Activated effector memory CD4-positive, alpha-beta T cell treated with Interleukin-2 at 50 U/mL for 16 hours (primary cell): ENCODE measurements at regions not wholly inside any gene's neighbourhood (a gene's known extent, or its start where the extent isn't known, plus 50 kb on each side); places are given as distances from the start of the nearest gene placed in this dataset.
"Not testable (repeated sequence)": the region's sequence is repeated elsewhere in the genome, so short reads cannot be mapped to it uniquely, and the experiment has no call there.

ENCODE experiments used
- DNase-seq: peaks from one replicate; pipeline ENCODE4 v3.0.0-alpha.2; 2020

- no peak for DNase-seq
Observed at GRCh38 chr6:160804639-160805038, 102.6 kb downstream of the PLG start.

GRCh38 chr6:160808263-160808662 is 106.2 kb downstream of the PLG start:
- no peak for DNase-seq

DNA sequence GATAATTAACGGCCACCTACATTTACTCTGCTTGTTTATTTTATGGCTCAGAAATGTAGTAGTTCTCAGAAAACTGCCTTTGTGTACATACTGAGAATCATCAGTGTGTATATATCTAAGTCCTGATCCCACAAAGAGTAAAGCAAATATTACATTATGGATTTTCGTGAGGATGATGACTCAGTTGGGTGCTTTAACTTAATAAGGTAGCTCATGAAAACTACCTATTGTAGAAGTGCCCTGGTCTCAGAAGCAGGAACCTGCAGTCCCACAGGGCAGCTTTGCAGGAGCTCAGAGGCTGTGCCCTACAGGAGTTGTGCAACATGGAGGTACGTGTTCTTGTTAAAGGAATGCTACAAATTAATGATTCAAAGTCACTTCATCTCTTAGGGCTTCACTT is 108.2 kb downstream of the PLG start:
- no peak for DNase-seq

GRCh38 chr6:160812097-160812496 is 110.1 kb downstream of the PLG start:
- DNase-seq, result no peak

DNA sequence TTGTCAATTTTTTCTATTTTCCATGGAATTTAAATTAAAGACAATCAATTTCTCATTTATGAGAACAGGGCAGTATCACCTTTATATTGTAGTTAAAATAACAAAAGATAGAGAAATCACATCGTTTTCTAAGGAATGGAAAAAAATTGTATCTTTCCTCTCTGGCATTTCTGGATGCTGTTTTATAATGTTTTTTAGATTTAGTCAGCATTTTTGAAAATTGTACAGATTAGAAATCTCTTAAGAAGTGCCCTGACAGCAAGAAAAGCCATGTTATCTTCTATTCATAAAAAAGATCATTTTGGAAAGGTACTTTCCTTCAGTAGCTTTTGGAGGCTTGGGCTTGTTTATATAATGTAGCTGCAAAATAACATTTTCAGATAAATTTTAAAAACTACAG is 116.9 kb downstream of the PLG start:
- DNase-seq, result no peak

- DNase-seq, result not testable (repeated sequence)
Observed at GRCh38 chr6:160820661-160821060, 118.6 kb downstream of the PLG start.

- no peak for DNase-seq
Observed at GRCh38 chr6:160831739-160832138, 129.7 kb downstream of the PLG start.

- DNase-seq, result no peak
Observed at GRCh38 chr6:160832422-160832821, 130.4 kb downstream of the PLG start.

GRCh38 chr6:160837146-160837545 is 135.1 kb downstream of the PLG start:
- DNase-seq, result no peak

- no peak for DNase-seq
Observed at GRCh38 chr6:160851031-160851430, 140.5 kb upstream of the MAP3K4 start.

GRCh38 chr6:160853946-160854345 is 137.6 kb upstream of the MAP3K4 start:
- no peak for DNase-seq

DNA sequence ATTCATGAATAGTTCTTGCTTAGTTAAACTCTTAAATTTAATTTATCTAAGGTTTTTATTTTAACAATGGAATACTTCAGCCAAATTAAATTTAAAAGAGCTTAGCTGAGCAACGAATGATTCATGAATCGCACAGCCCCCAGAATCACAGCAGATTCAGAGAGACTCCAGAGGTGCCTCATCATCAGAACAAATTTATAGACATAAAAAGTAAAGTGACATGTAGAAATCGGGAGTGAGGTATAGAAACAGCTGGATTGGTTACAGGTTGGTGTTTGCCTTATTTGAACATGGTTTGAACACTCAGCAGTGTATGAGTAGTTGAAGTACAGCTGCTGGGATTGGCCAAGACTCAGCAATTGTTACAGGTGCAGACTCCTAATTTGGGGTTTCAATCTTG is 132.7 kb upstream of the MAP3K4 start:
- DNase-seq, result no peak

DNA sequence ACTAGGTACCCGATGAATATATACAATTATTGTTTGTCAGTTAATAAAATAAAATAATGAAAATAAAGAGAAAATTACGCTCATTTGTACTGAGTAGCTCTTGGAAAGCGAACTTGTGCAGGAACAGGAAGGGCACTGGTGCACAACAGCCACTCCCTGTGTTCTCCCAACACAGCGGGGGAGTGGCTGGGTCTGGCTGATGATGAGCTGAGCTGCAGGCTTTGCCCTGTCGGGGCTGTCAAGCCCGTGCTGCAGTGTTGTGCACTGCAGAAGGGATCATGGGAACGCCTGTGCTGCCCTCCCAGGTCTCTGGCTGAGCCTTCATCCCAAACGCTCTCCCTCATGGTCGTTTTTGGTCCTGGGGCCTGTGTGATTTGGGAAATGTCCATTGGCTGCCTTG is 131.7 kb upstream of the MAP3K4 start:
- DNase-seq, result no peak

GRCh38 chr6:160861824-160862223 is 129.7 kb upstream of the MAP3K4 start:
- no peak for DNase-seq

DNA sequence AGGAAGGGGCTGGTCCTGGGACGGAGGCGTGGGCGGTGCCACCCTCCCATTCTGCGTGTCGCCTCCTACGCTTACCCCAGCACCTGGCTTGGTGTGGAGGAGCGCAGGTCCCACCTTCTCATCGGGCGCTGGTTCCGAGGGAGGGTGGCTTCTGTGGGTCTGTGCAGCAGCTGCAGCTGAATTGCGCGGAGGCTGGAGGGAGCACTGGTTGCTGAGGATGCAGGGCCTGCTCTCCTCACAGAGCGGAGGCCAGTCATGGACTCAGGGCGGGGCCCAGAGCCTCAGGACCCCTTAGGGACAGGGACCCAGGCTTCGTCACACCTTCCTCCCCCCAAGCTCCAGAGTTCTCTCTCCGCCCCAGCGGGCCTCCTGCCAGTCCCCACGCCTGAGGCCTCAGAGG is 127.8 kb upstream of the MAP3K4 start:
- no peak for DNase-seq

DNA sequence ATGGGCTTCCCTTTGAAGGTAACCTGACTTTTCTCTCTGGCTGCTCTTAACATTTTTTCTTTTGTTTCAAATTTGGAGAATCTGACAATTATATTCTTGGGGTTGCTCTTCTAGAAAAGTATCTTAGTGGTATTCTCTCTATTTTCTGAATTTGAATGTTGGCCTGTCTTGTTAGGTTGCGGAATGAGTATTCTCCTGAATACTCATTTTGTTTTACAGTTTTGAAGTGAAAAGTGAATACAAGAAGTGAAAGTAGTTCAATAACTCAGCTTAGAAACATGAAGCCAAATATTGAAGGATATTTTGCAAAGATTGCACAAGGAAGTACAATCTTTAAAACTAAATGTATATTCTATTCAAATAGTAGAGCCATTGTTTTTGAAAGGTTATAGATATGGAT is 120.2 kb upstream of the MAP3K4 start:
- DNase-seq, result no peak

GRCh38 chr6:160881148-160881808 is 110.3 kb upstream of the MAP3K4 start:
- DNase-seq, result no peak

- DNase-seq, result no peak
Observed at GRCh38 chr6:160882006-160882405, 109.6 kb upstream of the MAP3K4 start.

DNA sequence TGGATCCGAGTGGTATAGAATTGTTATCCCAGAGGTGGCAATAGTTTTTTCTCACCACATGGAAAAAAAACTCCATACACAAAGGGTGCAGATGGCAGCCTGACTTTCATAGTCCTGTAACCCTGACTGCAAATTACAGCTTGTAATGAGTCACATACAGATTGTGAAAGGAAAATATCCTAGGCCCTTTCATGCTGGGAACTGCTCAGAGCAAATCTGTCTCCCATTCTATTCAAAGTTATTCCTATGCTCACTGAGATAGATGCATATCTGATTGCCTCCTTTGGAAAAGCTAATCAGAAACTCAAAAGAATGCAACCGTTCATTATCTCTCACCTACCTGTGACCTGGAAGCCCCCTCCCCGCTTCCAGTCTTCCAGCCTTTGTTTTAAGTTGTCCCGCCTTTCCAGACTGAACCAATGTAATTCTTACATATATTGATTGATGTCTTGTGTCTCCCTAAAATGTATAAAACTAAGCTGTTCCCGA is 108.7 kb upstream of the MAP3K4 start:
- DNase-seq, result no peak

DNA sequence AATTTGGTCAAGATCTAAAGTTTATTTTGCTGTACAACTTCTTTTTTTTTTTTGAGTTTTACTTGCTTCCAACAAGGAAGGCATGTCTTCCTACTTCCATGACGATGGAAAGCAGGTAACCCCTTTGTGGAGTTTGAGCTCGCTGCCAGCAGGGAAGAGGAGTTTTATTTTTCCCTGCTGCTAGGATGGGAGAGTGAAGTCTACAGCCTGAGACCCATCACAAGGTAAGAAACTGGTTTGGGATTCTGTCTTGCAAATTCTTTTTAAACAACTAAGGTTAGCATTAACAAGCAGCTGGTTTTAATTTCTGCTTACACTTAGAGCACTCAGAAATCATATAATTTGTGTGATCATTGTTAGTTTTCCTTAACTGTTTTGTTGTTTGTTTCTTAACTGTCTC is 108.0 kb upstream of the MAP3K4 start:
- no peak for DNase-seq

GRCh38 chr6:160883999-160884398 is 107.6 kb upstream of the MAP3K4 start:
- no peak for DNase-seq

DNA sequence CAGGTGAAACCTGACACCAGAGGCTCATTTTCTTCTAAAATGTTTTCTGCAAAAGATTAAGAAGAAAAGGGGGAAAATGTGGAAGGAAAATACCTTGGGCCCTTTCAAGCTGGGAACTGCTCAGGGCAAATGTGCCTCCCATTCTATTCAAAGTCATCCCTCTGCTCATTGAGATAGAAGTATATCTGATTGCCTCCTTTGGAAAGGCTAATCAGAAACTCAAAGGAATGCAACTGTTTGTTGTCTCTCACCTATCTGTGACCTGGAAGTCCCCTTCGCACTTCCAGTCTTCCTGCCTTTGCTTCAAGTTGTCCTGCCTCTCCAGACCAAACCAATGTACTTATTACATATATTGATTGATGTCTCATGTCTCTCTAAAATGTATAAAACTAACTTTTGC is 102.4 kb upstream of the MAP3K4 start:
- not testable (repeated sequence) for DNase-seq

GRCh38 chr6:160891690-160892089 is 99.9 kb upstream of the MAP3K4 start:
- DNase-seq, result no peak

- no peak for DNase-seq
Observed at GRCh38 chr6:160895562-160895961, 96.0 kb upstream of the MAP3K4 start.

DNA sequence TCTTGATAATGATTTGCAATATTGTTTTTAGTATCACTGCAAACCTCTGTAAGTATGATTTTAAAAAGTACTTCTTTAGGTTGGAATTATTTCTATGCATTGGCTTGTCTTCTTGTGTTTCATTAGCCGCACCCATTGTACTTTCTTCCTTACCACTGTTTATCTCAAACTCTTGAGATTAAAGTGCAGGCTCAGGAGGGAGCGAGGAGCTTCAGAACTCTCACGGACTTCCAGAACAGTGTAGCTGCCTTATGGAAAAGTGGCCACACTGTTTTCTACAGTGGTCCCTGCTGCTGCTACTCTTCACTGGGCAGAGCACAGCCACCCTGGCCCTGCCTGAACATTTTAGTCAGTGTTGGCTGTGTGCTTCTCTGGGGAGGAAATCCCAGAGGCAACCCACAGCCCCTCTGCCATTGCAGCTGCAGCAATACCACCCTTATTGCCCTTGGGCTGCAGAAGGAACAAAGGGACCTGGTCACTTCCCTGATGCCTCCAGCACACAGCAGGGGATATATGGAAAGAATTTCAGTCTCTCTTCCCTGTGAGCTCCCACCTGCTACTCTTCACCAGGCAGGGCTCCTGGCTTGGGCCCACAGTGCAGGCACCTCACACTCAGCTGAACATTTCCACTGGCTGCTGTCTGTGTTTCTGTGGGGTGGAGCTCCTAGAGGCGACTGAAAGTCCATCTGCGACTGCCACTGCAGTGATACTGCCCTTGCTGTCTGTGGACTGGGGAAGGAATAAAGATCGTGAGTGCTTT is 91.7 kb upstream of the MAP3K4 start:
- DNase-seq, result no peak
